ENCODE measurements at regions not wholly inside any gene's neighbourhood (a gene's known extent, or its start where the extent isn't known, plus 50 kb on each side); places are given as distances from the start of the nearest gene placed in this dataset.

GRCh38 chr1:57553666-57554065 lies 129.8 kb upstream of the DAB1 start:
- H3K4me3 ChIP-seq (ENCODE audit: low read depth, low read length), result no peak overlapping the region
- no peak for DNase-seq (ENCODE audit: low read depth)
- no peak for TF ChIP-seq CTCF (IDR thresholded peaks at IDR 0.05; ENCODE audit: control insufficient read depth, extremely low read depth, insufficient read depth)

GRCh38 chr1:57551476-57551875 lies 127.6 kb upstream of the DAB1 start:
- no peak overlapping the region for H3K4me3 ChIP-seq (ENCODE audit: low read depth, low read length)
- no peak for TF ChIP-seq CTCF (IDR thresholded peaks at IDR 0.05; ENCODE audit: control insufficient read depth, extremely low read depth, insufficient read depth)
- no peak for DNase-seq (ENCODE audit: low read depth)

GRCh38 chr1:57550092-57550491 lies 126.2 kb upstream of the DAB1 start:
- no peak overlapping the region for H3K4me3 ChIP-seq (ENCODE audit: low read depth, low read length)
- no peak for DNase-seq (ENCODE audit: low read depth)
- TF ChIP-seq CTCF (IDR thresholded peaks at IDR 0.05; ENCODE audit: control insufficient read depth, extremely low read depth, insufficient read depth), result no peak

- DNase-seq (ENCODE audit: low read depth), result no peak
- H3K4me3 ChIP-seq (ENCODE audit: low read depth, low read length), result no peak overlapping the region
- TF ChIP-seq CTCF (IDR thresholded peaks at IDR 0.05; ENCODE audit: control insufficient read depth, extremely low read depth, insufficient read depth), result no peak
These were observed 125.4 kb upstream of the DAB1 start for GRCh38 chr1:57549300-57549699.

- TF ChIP-seq CTCF (IDR thresholded peaks at IDR 0.05; ENCODE audit: control insufficient read depth, extremely low read depth, insufficient read depth), result no peak
- H3K4me3 ChIP-seq (ENCODE audit: low read depth, low read length), result no peak overlapping the region
- no peak for DNase-seq (ENCODE audit: low read depth)
These were observed 122.9 kb upstream of the DAB1 start for GRCh38 chr1:57546549-57547330.

GRCh38 chr1:57544345-57544744 lies 120.5 kb upstream of the DAB1 start:
- no peak overlapping the region for H3K4me3 ChIP-seq (ENCODE audit: low read depth, low read length)
- DNase-seq (ENCODE audit: low read depth), result no peak
- TF ChIP-seq CTCF (IDR thresholded peaks at IDR 0.05; ENCODE audit: control insufficient read depth, extremely low read depth, insufficient read depth), result no peak

Measured in LNCaP clone FGC (cell line).